Hepatocyte (in vitro differentiated cells): ENCODE measurements at regions not wholly inside any gene's neighbourhood (a gene's known extent, or its start where the extent isn't known, plus 50 kb on each side); places are given as distances from the start of the nearest gene placed in this dataset.

Source experiments
- EZH2 ChIP-seq: fragments of 200-600 bp; sonication (generic); IDR thresholded peaks from 2 replicates; pipeline ENCODE4 v1.6.1; 2016; ENCODE audit warnings: antibody characterized with exemption, mild to moderate bottlenecking, borderline replicate concordance
- EZH2phosphoT487 ChIP-seq: fragments of 200-600 bp; sonication (generic); IDR thresholded peaks from one replicate; pipeline ENCODE4 v1.6.1; 2018; ENCODE audit warnings: antibody characterized with exemption, mild to moderate bottlenecking, low read depth, moderate library complexity; ENCODE audit not compliant: unreplicated experiment, severe bottlenecking
- TF ChIP-seq, protein P1 (sequence below): fragments of 200-600 bp; sonication (generic); IDR thresholded peaks from 2 replicates; pipeline ENCODE4 v1.5.1; 2016; ENCODE audit warnings: antibody characterized with exemption, mild to moderate bottlenecking; ENCODE audit not compliant: poor library complexity

DNA sequence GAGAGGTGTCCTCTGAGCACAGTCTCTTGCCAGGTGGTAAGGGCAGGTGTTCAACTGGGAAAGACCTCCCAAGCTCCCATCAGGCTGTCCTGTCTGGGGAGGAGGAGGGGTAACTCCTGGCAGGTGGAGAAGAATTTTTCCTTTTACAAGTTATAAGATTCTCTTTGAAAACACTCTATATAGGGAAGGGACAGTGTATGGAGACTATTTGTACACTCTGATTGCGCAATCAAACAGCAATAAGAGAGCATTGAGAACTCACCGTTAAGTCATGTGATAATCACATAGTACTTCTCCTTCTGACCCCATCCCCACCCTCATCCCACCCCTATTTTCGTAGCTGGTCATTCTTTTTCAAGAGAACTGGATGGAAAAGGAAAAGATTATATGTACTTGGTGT, 179.3 kb upstream of the ZNF644 start:
- TF ChIP-seq, protein P1, sequence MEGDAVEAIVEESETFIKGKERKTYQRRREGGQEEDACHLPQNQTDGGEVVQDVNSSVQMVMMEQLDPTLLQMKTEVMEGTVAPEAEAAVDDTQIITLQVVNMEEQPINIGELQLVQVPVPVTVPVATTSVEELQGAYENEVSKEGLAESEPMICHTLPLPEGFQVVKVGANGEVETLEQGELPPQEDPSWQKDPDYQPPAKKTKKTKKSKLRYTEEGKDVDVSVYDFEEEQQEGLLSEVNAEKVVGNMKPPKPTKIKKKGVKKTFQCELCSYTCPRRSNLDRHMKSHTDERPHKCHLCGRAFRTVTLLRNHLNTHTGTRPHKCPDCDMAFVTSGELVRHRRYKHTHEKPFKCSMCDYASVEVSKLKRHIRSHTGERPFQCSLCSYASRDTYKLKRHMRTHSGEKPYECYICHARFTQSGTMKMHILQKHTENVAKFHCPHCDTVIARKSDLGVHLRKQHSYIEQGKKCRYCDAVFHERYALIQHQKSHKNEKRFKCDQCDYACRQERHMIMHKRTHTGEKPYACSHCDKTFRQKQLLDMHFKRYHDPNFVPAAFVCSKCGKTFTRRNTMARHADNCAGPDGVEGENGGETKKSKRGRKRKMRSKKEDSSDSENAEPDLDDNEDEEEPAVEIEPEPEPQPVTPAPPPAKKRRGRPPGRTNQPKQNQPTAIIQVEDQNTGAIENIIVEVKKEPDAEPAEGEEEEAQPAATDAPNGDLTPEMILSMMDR: no peak
- TF ChIP-seq EZH2 (no peak), EZH2phosphoT487 (no peak)
